Transverse colon (tissue), 4 donors: ENCODE measurements at regions not wholly inside any gene's neighbourhood (a gene's known extent, or its start where the extent isn't known, plus 50 kb on each side); places are given as distances from the start of the nearest gene placed in this dataset.

Experiments used
- DNase-seq: peaks from one replicate; pipeline ENCODE4 v3.0.0-alpha.2; 2019
- H3K27ac ChIP-seq, 4 donors: fragments of 200-600 bp; sonication (generic); 2 replicates each; pipeline ENCODE4 v1.5.1; 2016 to 2018; ENCODE audit warnings: inconsistent platforms in 4 of 4
- H3K27me3 ChIP-seq: fragments of 200-600 bp; sonication (generic); 2 replicates; pipeline ENCODE4 v1.5.1; 2017; ENCODE audit warnings: inconsistent platforms
- H3K36me3 ChIP-seq, 4 donors: fragments of 200-600 bp; sonication (generic); 2 replicates each; pipeline ENCODE4 v1.5.1; 2017 to 2019; ENCODE audit warnings: inconsistent platforms in 4 of 4
- H3K4me1 ChIP-seq, 4 donors: fragments of 200-600 bp; sonication (generic); 2 replicates each; pipeline ENCODE4 v1.5.1; 2017 to 2020; ENCODE audit warnings: inconsistent platforms in 4 of 4
- H3K4me3 ChIP-seq, 4 donors: fragments of 200-600 bp; sonication (generic); 1 replicate in 1 of 4; 2 replicates in 3 of 4; pipeline versions ENCODE4 v1.5.1 to v1.6.1; 2017 to 2019; ENCODE audit warnings: inconsistent platforms in 4 of 4
- H3K9me3 ChIP-seq, 2 donors: fragments of 200-600 bp; sonication (generic); 2 replicates each; pipeline ENCODE4 v1.5.1; 2017 to 2019; ENCODE audit warnings: inconsistent platforms in 2 of 2
- EP300 ChIP-seq: sonication (generic); formaldehyde crosslinking; IDR thresholded peaks from one replicate; pipeline ENCODE4 v1.6.1; 2017; ENCODE audit warnings: antibody characterized with exemption, low read depth
- POLR2A ChIP-seq: fragments of 450-650 bp; IDR thresholded peaks from one replicate; pipeline ENCODE4 v1.6.1; 2016; ENCODE audit warnings: antibody characterized with exemption, mild to moderate bottlenecking, moderate library complexity
- POLR2AphosphoS5 ChIP-seq, 3 donors: sonication (generic); formaldehyde crosslinking; IDR thresholded peaks; one replicate each; pipeline ENCODE4 v1.6.1; 2016; ENCODE audit warnings: antibody characterized with exemption in 3 of 3
- WGBS, 2 donors: methylation state at CpG; one replicate each; pipeline ENCODE4 v1.1.5; 2018; ENCODE audit warnings: low coverage in 1 of 2; 5-methylcytosine and 5-hydroxymethylcytosine counted together
- in situ Hi-C, 4 donors: fragments of 200-750 bp; cut with MboI; loops; one replicate each; pipeline versions ENCODE4 v1.15.0 to v1.15.1; 2017; ENCODE audit warnings: low sequenced_read_pairs in 3 of 4, low pct_ligation_motif_present in 1 of 4, low pct_unique_long_range_greater_than_20kb in 1 of 4
- intact Hi-C: fragments of 100-400 bp; cut with DNase I; formaldehyde crosslinking; loops from one replicate; pipeline ENCODE4 v1.15.1; 2023; ENCODE audit warnings: low total_unique reads
- TF ChIP-seq, protein P1 (sequence below), 5 experiments: fragments of 200-600 bp in 3 of 5; fragments of 450-650 bp in 2 of 5; sonication (generic) in 3 of 5; IDR thresholded peaks; 1 replicate in 2 of 5; 2 replicates in 3 of 5; pipeline ENCODE4 v1.5.1; 2016 to 2017; ENCODE audit warnings: antibody characterized with exemption in 5 of 5, inconsistent platforms in 3 of 5, mild to moderate bottlenecking in 2 of 5, moderate library complexity in 1 of 5

DNA sequence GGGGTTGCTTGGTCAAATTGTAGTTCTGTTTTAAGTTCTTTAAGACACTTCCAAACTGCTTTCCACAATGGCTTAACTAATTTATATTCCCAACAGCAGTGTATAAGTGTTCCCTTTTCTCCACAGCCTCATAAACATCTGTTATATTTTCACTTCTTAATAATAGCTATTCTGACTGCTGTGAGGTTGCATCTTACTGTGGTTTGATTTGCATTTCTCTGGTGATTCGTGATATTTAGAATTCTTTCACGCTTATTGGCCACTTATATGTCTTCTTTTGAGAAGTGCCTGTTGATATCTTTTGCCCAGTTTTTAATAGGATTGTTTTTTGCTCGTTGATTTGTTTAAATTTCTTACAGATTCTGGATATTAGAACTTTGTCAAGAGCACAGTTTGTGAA is 278.6 kb upstream of the ITM2A start:
- intact Hi-C loops = no loop called here
- H3K27ac ChIP-seq = no peak overlapping the region
- H3K4me3 ChIP-seq = no peak overlapping the region
- in situ Hi-C loops = loop anchor here in 1 of 4 donors (25.0 kb wide), 1 partner anchor 92 kb away; no protein-coding TSS in a partner anchor
- TF ChIP-seq EP300 (no peak), POLR2A (no peak), POLR2AphosphoS5 (IDR thresholded peaks at IDR 0.05) (no peak)
- TF ChIP-seq, protein P1, sequence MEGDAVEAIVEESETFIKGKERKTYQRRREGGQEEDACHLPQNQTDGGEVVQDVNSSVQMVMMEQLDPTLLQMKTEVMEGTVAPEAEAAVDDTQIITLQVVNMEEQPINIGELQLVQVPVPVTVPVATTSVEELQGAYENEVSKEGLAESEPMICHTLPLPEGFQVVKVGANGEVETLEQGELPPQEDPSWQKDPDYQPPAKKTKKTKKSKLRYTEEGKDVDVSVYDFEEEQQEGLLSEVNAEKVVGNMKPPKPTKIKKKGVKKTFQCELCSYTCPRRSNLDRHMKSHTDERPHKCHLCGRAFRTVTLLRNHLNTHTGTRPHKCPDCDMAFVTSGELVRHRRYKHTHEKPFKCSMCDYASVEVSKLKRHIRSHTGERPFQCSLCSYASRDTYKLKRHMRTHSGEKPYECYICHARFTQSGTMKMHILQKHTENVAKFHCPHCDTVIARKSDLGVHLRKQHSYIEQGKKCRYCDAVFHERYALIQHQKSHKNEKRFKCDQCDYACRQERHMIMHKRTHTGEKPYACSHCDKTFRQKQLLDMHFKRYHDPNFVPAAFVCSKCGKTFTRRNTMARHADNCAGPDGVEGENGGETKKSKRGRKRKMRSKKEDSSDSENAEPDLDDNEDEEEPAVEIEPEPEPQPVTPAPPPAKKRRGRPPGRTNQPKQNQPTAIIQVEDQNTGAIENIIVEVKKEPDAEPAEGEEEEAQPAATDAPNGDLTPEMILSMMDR (IDR thresholded peaks at IDR 0.05) = no peak
- WGBS, 2 donors = 52% methylated on average over 3 of the region's 3 CpGs; no CpG with 5 or more reads in 1 of the 2 donors
- H3K9me3 ChIP-seq = no peaks in the 10 kb centered on the region
- no peaks in the 10 kb centered on the region for H3K4me1 ChIP-seq
- H3K27me3 ChIP-seq = no peaks in the 10 kb centered on the region
- H3K36me3 ChIP-seq = no peaks in the 10 kb centered on the region
- no peak for DNase-seq

DNA sequence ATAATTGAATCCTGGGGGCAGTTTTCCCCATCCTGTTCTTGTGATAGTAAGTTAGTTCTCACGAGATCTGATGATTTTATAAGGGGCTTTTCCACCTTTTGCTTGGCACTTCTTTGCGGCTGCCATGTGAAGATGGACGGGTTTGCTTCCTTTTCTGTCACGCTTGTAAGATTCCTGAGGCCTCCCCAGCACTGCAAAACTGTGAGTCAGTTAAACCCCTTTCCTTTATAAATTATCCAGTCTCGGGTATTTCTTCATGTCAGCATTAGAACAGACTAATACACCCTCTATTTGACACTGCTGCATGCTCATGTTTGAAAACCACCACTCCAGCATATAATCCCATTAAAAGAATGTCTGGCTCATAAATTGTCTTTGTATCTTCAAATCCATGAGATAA is 264.4 kb upstream of the ITM2A start:
- Histone ChIP-seq H3K27ac (no peak overlapping the region), H3K4me3 (no peak overlapping the region), H3K27me3 (no peaks in the 10 kb centered on the region), H3K4me1 (no peaks in the 10 kb centered on the region), H3K9me3 (no peaks in the 10 kb centered on the region), H3K36me3 (no peaks in the 10 kb centered on the region)
- DNase-seq = no peak
- 78% methylated on average over 5 of the region's 5 CpGs; no CpG with 5 or more reads in 1 of the 2 donors for WGBS, 2 donors
- intact Hi-C loops (no loop called here), in situ Hi-C loops (loop anchor here in 1 of 4 donors (25.0 kb wide), 1 partner anchor 106 kb away; no protein-coding TSS in a partner anchor)
- no peak for TF ChIP-seq EP300
- TF ChIP-seq POLR2A = no peak
- no peak for TF ChIP-seq POLR2AphosphoS5 (IDR thresholded peaks at IDR 0.05)
- TF ChIP-seq, protein P1 (IDR thresholded peaks at IDR 0.05) = no peak

DNA sequence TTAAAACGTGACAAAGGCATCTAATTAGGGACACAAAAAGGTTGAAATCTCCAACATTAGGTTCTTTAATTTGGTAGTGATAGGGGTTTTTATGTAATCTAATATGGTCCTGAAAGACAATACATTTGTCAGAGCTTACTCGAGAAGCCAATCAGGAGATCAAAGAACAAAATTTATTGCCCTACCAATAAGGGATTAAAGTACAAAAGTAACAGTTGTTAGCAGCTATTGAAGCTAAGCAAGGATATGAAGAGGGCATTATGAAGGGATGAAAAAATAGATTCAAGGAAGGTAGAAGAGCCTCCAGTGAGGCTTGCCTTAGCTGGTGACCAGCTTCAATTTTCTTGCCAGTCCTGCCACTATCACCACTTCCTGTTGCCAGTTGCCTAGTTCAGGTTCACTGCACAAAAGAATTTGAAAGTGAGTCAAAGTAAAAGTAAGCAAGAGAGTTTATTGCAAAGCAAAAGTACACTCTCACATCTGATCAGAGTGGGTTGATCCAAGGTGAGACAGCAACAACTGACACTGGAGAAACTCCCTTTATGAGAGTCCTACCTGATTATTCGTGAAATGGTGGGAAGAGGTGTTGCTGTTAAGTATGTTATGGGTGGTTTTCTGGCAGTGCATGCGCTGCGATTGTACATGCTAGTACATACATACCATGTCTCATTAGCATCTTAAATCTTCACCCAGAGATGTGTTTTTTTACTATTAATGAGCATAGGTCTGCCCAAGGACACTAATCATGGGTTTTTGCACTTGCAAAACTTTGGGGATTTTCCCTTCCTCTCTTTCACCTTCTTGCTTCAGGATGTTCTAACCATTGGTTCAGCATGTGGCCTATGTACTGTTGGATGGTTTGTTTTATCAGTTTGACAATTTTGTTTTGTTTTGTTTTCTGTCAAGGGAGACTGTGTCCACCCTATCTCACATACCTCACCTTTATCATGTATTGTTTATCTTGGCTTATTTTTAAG is 263.2 kb upstream of the ITM2A start:
- intact Hi-C loops = no loop called here

More for the DNA sequence above, 263.2 kb upstream of the ITM2A start:
- Histone ChIP-seq H3K4me1 (no peaks in the 10 kb centered on the region), H3K36me3 (no peaks in the 10 kb centered on the region), H3K27me3 (no peaks in the 10 kb centered on the region), H3K4me3 (no peak overlapping the region), H3K9me3 (no peaks in the 10 kb centered on the region), H3K27ac (peak overlapping the region in 1 of 4 donors; percentile 11)
- TF ChIP-seq, protein P1 (IDR thresholded peaks at IDR 0.05) = no peak
- TF ChIP-seq POLR2AphosphoS5 (IDR thresholded peaks at IDR 0.05) = no peak
- TF ChIP-seq EP300 = no peak
- TF ChIP-seq POLR2A = no peak
- in situ Hi-C loops = loop anchor here in 1 of 4 donors (25.0 kb wide), 1 partner anchor 107 kb away; no protein-coding TSS in a partner anchor
- no peak for DNase-seq
- 0 to 54% methylated on average over 1 to 5 of the region's 5 CpGs for WGBS, 2 donors
